MCF 10A (cell line): ENCODE measurements at regions not wholly inside any gene's neighbourhood (a gene's known extent, or its start where the extent isn't known, plus 50 kb on each side); places are given as distances from the start of the nearest gene placed in this dataset.

ENCODE experiments used
- BruUV-seq: library from RNA; stranded (reverse); fragments of 400-500 nt; replicated peaks from 2 replicates; lab custom pipeline; 2021; lab: Mats Ljungman, UMichigan
- CTCF ChIA-PET: fragments of 300-600 bp; sonication (Branson Sonifier 250); formaldehyde crosslinking; extraction: SDS; loops from one replicate; lab custom pipeline; 2021; ENCODE audit warnings: antibody characterized with exemption, inconsistent platforms; lab: Yijun Ruan, JAX
- POLR2A ChIA-PET: fragments of 300-600, 350-650 bp; sonication (Branson Sonifier 250); formaldehyde crosslinking; extraction: SDS; loops from one replicate; lab custom pipeline; 2020; ENCODE audit warnings: antibody characterized with exemption, inconsistent platforms; lab: Yijun Ruan, JAX
- DNase-seq: peaks from one replicate; pipeline ENCODE4 v3.0.0-alpha.2; 2018; ENCODE audit not compliant: unreplicated experiment
- H3K27ac Mint-ChIP-seq: one replicate; pipeline ENCODE4 v1.8.0; 2022; ENCODE audit warnings: mild to moderate bottlenecking, low read depth, mixed read lengths; ENCODE audit not compliant: unreplicated experiment
- H3K27me3 Mint-ChIP-seq: one replicate; pipeline ENCODE4 v1.8.0; 2022; ENCODE audit warnings: mixed read lengths; ENCODE audit not compliant: insufficient read depth, unreplicated experiment
- H3K36me3 Mint-ChIP-seq: one replicate; pipeline ENCODE4 v1.8.0; 2022; ENCODE audit warnings: mild to moderate bottlenecking, moderate library complexity, mixed read lengths; ENCODE audit not compliant: insufficient read depth, unreplicated experiment
- H3K4me1 Mint-ChIP-seq: one replicate; pipeline ENCODE4 v1.8.0; 2022; ENCODE audit warnings: mixed read lengths; ENCODE audit not compliant: insufficient read depth, unreplicated experiment
- H3K4me3 Mint-ChIP-seq: one replicate; pipeline ENCODE4 v1.8.0; 2022; ENCODE audit warnings: mild to moderate bottlenecking, moderate library complexity, mixed read lengths; ENCODE audit not compliant: unreplicated experiment
- H3K9me3 Mint-ChIP-seq: one replicate; pipeline ENCODE4 v1.8.0; 2022; ENCODE audit warnings: mixed read lengths; ENCODE audit not compliant: unreplicated experiment
- CTCF ChIP-seq: fragments of 200-600 bp; IDR thresholded peaks from one replicate; pipeline ENCODE4 v1.8.0; 2022; ENCODE audit warnings: antibody characterized with exemption, mild to moderate bottlenecking; ENCODE audit not compliant: unreplicated experiment
- intact Hi-C: fragments of 100-400 bp; cut with micrococcal nuclease; formaldehyde crosslinking; loops from 2 replicates; pipeline ENCODE4 v1.14.1; 2022

GRCh38 chr14:42541535-42542001 lies 934.9 kb downstream of the LRFN5 start:
- Mint-ChIP-seq H3K9me3 (no peaks in the 10 kb centered on the region), H3K4me3 (peak overlapping the region; percentile 26), H3K36me3 (no peaks in the 10 kb centered on the region), H3K27ac (peak overlapping the region; percentile 90), H3K27me3 (no peaks in the 10 kb centered on the region), H3K4me1 (peaks cover 15% of the 10 kb centered on the region)
- intact Hi-C loops, result no loop called here
- ChIA-PET POLR2A (interaction anchor here (0.7 kb wide), 1 partner anchor 54 kb away, joined by 3 read pairs; no protein-coding TSS in a partner anchor), CTCF (no interaction called here)
- BruUV-seq, result no TSS peak
- no peak for TF ChIP-seq CTCF
- DNase-seq, result peak; percentile 58

- no TSS peak for BruUV-seq
- H3K4me1 Mint-ChIP-seq, result no peaks in the 10 kb centered on the region
- CTCF ChIA-PET, result interaction anchor here (0.6 kb wide), 1 partner anchor 11 kb away, joined by 8 read pairs; no protein-coding TSS in a partner anchor
- no peak for TF ChIP-seq CTCF
- no peak for DNase-seq
- no peaks in the 10 kb centered on the region for H3K27me3 Mint-ChIP-seq
- no peaks in the 10 kb centered on the region for H3K36me3 Mint-ChIP-seq
- H3K9me3 Mint-ChIP-seq, result peaks cover 9% of the 10 kb centered on the region
- POLR2A ChIA-PET, result no interaction called here
- no peak overlapping the region for H3K27ac Mint-ChIP-seq
- intact Hi-C loops, result no loop called here
- H3K4me3 Mint-ChIP-seq, result no peak overlapping the region
These were observed 928.7 kb downstream of the LRFN5 start for GRCh38 chr14:42535397-42535796.

GRCh38 chr14:42533476-42533875 lies 926.8 kb downstream of the LRFN5 start:
- H3K4me1 Mint-ChIP-seq, result no peaks in the 10 kb centered on the region

GRCh38 chr14:42532194-42532593 lies 925.5 kb downstream of the LRFN5 start:
- no peak for DNase-seq

More at GRCh38 chr14:42533476-42533875, 926.8 kb downstream of the LRFN5 start:
- no TSS peak for BruUV-seq
- Mint-ChIP-seq H3K36me3 (no peaks in the 10 kb centered on the region), H3K27ac (no peak overlapping the region), H3K27me3 (no peaks in the 10 kb centered on the region), H3K9me3 (peaks cover 9% of the 10 kb centered on the region), H3K4me3 (no peak overlapping the region)
- CTCF ChIA-PET, result no interaction called here
- intact Hi-C loops, result no loop called here
- no peak for DNase-seq
- POLR2A ChIA-PET, result interaction anchor here (0.6 kb wide), 1 partner anchor 47 kb away, joined by 3 read pairs; no protein-coding TSS in a partner anchor
- no peak for TF ChIP-seq CTCF

More at GRCh38 chr14:42532194-42532593, 925.5 kb downstream of the LRFN5 start:
- no peak overlapping the region for H3K4me3 Mint-ChIP-seq
- ChIA-PET POLR2A (no interaction called here), CTCF (no interaction called here)
- intact Hi-C loops, result no loop called here
- peaks cover 9% of the 10 kb centered on the region for H3K9me3 Mint-ChIP-seq
- no peaks in the 10 kb centered on the region for H3K27me3 Mint-ChIP-seq
- no peak overlapping the region for H3K27ac Mint-ChIP-seq
- no peaks in the 10 kb centered on the region for H3K4me1 Mint-ChIP-seq
- H3K36me3 Mint-ChIP-seq, result no peaks in the 10 kb centered on the region
- TF ChIP-seq CTCF, result no peak
- BruUV-seq, result no TSS peak
